Left forelimb (tissue), 1 donor: ENCODE measurements at regions not wholly inside any gene's neighbourhood (a gene's known extent, or its start where the extent isn't known, plus 50 kb on each side); places are given as distances from the start of the nearest gene placed in this dataset.
A peak's percentile ranks its signal among the peaks of the same experiment; 100 is the strongest.
"Not testable (repeated sequence)": the region's sequence is repeated elsewhere in the genome, so short reads cannot be mapped to it uniquely, and the experiment has no call there.

Experiments
- DNase-seq: peaks from one replicate; pipeline ENCODE4 v3.0.0-alpha.2; 2018; ENCODE audit warnings: low spot score

- no peak for DNase-seq
Measured at GRCh38 chr3:74273555-74274402, 340.7 kb downstream of the CNTN3 start.

GRCh38 chr3:74273091-74273490, 341.4 kb downstream of the CNTN3 start:
- peak; percentile 76 for DNase-seq

- no peak for DNase-seq
Measured at GRCh38 chr3:74271541-74271940, 342.9 kb downstream of the CNTN3 start.

- DNase-seq = no peak
Measured at GRCh38 chr3:74269689-74270088, 344.8 kb downstream of the CNTN3 start.

- no peak for DNase-seq
Measured at GRCh38 chr3:74268753-74269152, 345.7 kb downstream of the CNTN3 start.

GRCh38 chr3:74267588-74268184, 346.8 kb downstream of the CNTN3 start:
- no peak for DNase-seq

- no peak for DNase-seq
Measured at GRCh38 chr3:74267131-74267530, 347.3 kb downstream of the CNTN3 start.

- DNase-seq = no peak
Measured at GRCh38 chr3:74265069-74265468, 349.4 kb downstream of the CNTN3 start.

GRCh38 chr3:74263031-74263430, 351.4 kb downstream of the CNTN3 start:
- DNase-seq = no peak

- no peak for DNase-seq
Measured at GRCh38 chr3:74233091-74233490, 381.4 kb downstream of the CNTN3 start.

- DNase-seq = no peak
Measured at GRCh38 chr3:74217467-74217866, 397.0 kb downstream of the CNTN3 start.

GRCh38 chr3:74214286-74214685, 400.2 kb downstream of the CNTN3 start:
- DNase-seq = no peak

GRCh38 chr3:74210739-74211138, 403.7 kb downstream of the CNTN3 start:
- DNase-seq = no peak

GRCh38 chr3:74200952-74201351, 413.5 kb downstream of the CNTN3 start:
- DNase-seq = no peak

GRCh38 chr3:74178664-74179063, 435.8 kb downstream of the CNTN3 start:
- not testable (repeated sequence) for DNase-seq

- DNase-seq = no peak
Measured at GRCh38 chr3:74173090-74173489, 441.4 kb downstream of the CNTN3 start.

- no peak for DNase-seq
Measured at GRCh38 chr3:74167926-74168325, 446.5 kb downstream of the CNTN3 start.

- no peak for DNase-seq
Measured at GRCh38 chr3:74165211-74165610, 449.2 kb downstream of the CNTN3 start.

GRCh38 chr3:74149466-74149865, 465.0 kb downstream of the CNTN3 start:
- DNase-seq = no peak

- DNase-seq = no peak
Measured at GRCh38 chr3:74145277-74145676, 469.2 kb downstream of the CNTN3 start.

- DNase-seq = no peak
Measured at GRCh38 chr3:74139648-74140047, 474.8 kb downstream of the CNTN3 start.

GRCh38 chr3:74137790-74138189, 476.7 kb downstream of the CNTN3 start:
- DNase-seq = no peak

GRCh38 chr3:74135808-74136207, 478.7 kb downstream of the CNTN3 start:
- DNase-seq = no peak

- DNase-seq = no peak
Measured at GRCh38 chr3:74134831-74135230, 479.6 kb downstream of the CNTN3 start.
